OCI-LY7 (cell line): ENCODE measurements at regions not wholly inside any gene's neighbourhood (a gene's known extent, or its start where the extent isn't known, plus 50 kb on each side); places are given as distances from the start of the nearest gene placed in this dataset.

Experiments used
- EZH2phosphoT487 ChIP-seq: fragments of 200-600 bp; sonication (generic); IDR thresholded peaks from 2 replicates; pipeline ENCODE4 v1.6.1; 2018; ENCODE audit warnings: low read depth, borderline replicate concordance, mild to moderate bottlenecking, mixed run types, antibody characterized with exemption, low read length, moderate library complexity, mixed read lengths
- TF ChIP-seq, protein P1 (sequence below): fragments of 200-600 bp; sonication (generic); conservative IDR thresholded peaks from 2 replicates; pipeline ENCODE4 v1.5.1; 2014; ENCODE audit warnings: mild to moderate bottlenecking, antibody characterized with exemption, low read length, moderate library complexity, mixed read lengths

DNA sequence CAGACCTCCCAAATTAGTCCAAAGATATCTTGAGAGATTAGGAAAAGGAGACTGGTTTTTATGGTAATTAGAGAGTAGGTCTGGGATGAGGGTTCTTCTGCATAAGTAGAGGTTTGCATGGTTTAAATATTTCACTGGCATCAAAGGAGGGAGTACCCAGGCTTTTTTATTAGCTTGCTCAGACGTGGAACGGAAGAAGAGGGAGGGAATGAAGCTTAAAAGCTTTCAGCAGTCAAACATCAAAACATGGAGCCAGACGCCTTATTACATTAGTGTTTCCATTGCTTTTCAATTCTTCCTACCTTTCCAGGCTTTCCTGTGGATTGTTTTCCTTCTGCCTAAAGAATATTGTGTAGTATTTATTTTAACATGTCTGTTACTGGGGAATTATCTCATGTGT, 342.1 kb upstream of the SOX2 start:
- TF ChIP-seq, protein P1, sequence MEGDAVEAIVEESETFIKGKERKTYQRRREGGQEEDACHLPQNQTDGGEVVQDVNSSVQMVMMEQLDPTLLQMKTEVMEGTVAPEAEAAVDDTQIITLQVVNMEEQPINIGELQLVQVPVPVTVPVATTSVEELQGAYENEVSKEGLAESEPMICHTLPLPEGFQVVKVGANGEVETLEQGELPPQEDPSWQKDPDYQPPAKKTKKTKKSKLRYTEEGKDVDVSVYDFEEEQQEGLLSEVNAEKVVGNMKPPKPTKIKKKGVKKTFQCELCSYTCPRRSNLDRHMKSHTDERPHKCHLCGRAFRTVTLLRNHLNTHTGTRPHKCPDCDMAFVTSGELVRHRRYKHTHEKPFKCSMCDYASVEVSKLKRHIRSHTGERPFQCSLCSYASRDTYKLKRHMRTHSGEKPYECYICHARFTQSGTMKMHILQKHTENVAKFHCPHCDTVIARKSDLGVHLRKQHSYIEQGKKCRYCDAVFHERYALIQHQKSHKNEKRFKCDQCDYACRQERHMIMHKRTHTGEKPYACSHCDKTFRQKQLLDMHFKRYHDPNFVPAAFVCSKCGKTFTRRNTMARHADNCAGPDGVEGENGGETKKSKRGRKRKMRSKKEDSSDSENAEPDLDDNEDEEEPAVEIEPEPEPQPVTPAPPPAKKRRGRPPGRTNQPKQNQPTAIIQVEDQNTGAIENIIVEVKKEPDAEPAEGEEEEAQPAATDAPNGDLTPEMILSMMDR, result no peak
- no peak for TF ChIP-seq EZH2phosphoT487
